NT2/D1 (cell line): ENCODE measurements at regions not wholly inside any gene's neighbourhood (a gene's known extent, or its start where the extent isn't known, plus 50 kb on each side); places are given as distances from the start of the nearest gene placed in this dataset.

ENCODE experiments used
- YY1 ChIP-seq: IDR thresholded peaks from 2 replicates; pipeline ENCODE4 v1.6.1; 2011; ENCODE audit not compliant: insufficient read length, insufficient read depth
- ZNF274 ChIP-seq: IDR thresholded peaks from 2 replicates; pipeline ENCODE4 v1.6.1; 2011; ENCODE audit warnings: mild to moderate bottlenecking, low read depth, low read length

GRCh38 chr21:27085387-27085786 is 118.5 kb upstream of the ADAMTS5 start:
- no peak for TF ChIP-seq YY1
- TF ChIP-seq ZNF274: no peak
